GM13976 (cell line): ENCODE measurements at regions not wholly inside any gene's neighbourhood (a gene's known extent, or its start where the extent isn't known, plus 50 kb on each side); places are given as distances from the start of the nearest gene placed in this dataset.
"Not testable (repeated sequence)": the region's sequence is repeated elsewhere in the genome, so short reads cannot be mapped to it uniquely, and the experiment has no call there.

Experiments
- DNase-seq: peaks from one replicate; pipeline ENCODE4 v3.0.0; 2012; ENCODE audit warnings: low spot score
- CTCF ChIP-seq: IDR thresholded peaks from 2 replicates; pipeline ENCODE4 v1.5.1; 2012; ENCODE audit warnings: borderline replicate concordance, mild to moderate bottlenecking; ENCODE audit not compliant: insufficient read depth; ENCODE audit errors: extremely low read depth, missing control alignments, control extremely low read depth
- in situ Hi-C: fragments of 300-500 bp; cut with MboI; formaldehyde crosslinking; loops from one replicate; pipeline ENCODE4 v1.12.0; 2022; ENCODE audit warnings: low sequenced_read_pairs, mixed read lengths, inconsistent platforms; ENCODE audit not compliant: unreplicated experiment

- no peak for DNase-seq
- in situ Hi-C loops, result no loop called here
- no peak for TF ChIP-seq CTCF
Observed at GRCh38 chr22:49514641-49515040, 313.0 kb downstream of the BRD1 start.

GRCh38 chr22:49514211-49514610 is 313.5 kb downstream of the BRD1 start:
- DNase-seq, result no peak
- TF ChIP-seq CTCF, result no peak
- in situ Hi-C loops, result no loop called here

- no peak for TF ChIP-seq CTCF
- no peak for DNase-seq
- in situ Hi-C loops, result no loop called here
Observed at GRCh38 chr22:49513358-49513851, 314.3 kb downstream of the BRD1 start.

GRCh38 chr22:49512487-49513165 is 315.0 kb downstream of the BRD1 start:
- in situ Hi-C loops, result no loop called here
- no peak for DNase-seq

GRCh38 chr22:49511393-49512189 is 316.1 kb downstream of the BRD1 start:
- in situ Hi-C loops, DNase-seq: not testable (repeated sequence)

More at GRCh38 chr22:49512487-49513165, 315.0 kb downstream of the BRD1 start:
- no peak for TF ChIP-seq CTCF

GRCh38 chr22:49510718-49511117 is 317.0 kb downstream of the BRD1 start:
- TF ChIP-seq CTCF, result no peak
- no peak for DNase-seq
- in situ Hi-C loops, result no loop called here

- no peak for DNase-seq
- TF ChIP-seq CTCF, result no peak
- in situ Hi-C loops, result no loop called here
Observed at GRCh38 chr22:49509016-49509415, 318.7 kb downstream of the BRD1 start.
